Mesendoderm (in vitro differentiated cells): ENCODE measurements at regions not wholly inside any gene's neighbourhood (a gene's known extent, or its start where the extent isn't known, plus 50 kb on each side); places are given as distances from the start of the nearest gene placed in this dataset.

Source experiments
- DNase-seq: peaks from one replicate; pipeline ENCODE4 v3.0.0; 2013
- H2AK5ac ChIP-seq: 2 replicates; pipeline ENCODE4 v1.6.1; 2013; ENCODE audit warnings: low read length, inconsistent platforms
- H2BK120ac ChIP-seq: 2 replicates; pipeline ENCODE4 v1.6.1; 2013; ENCODE audit warnings: low read depth, mild to moderate bottlenecking, low read length, moderate library complexity, mixed read lengths
- H2BK15ac ChIP-seq: replicated peaks from 2 replicates; pipeline ENCODE4 v1.6.1; 2013; ENCODE audit warnings: low read depth, mild to moderate bottlenecking, moderate library complexity
- H2BK5ac ChIP-seq: 2 replicates; pipeline ENCODE4 v1.6.1; 2013; ENCODE audit warnings: low read length, inconsistent platforms
- H3K18ac ChIP-seq: 2 replicates; pipeline ENCODE4 v1.6.1; 2013; ENCODE audit warnings: mild to moderate bottlenecking, low read length, mixed read lengths
- H3K23ac ChIP-seq: one replicate; pipeline ENCODE4 v1.6.1; 2013; ENCODE audit warnings: low read length
- H3K27ac ChIP-seq: 2 replicates; pipeline ENCODE4 v1.5.1; 2013; ENCODE audit warnings: low read depth, mild to moderate bottlenecking, inconsistent platforms, low read length, moderate library complexity
- H3K27me3 ChIP-seq: 2 replicates; pipeline ENCODE4 v1.6.1; 2013; ENCODE audit warnings: low read length, control low read depth, mild to moderate bottlenecking, inconsistent platforms; ENCODE audit not compliant: insufficient read depth, poor library complexity
- H3K36me3 ChIP-seq: 2 replicates; pipeline ENCODE4 v1.6.1; 2013; ENCODE audit warnings: low read length, inconsistent platforms; ENCODE audit not compliant: control insufficient read depth, insufficient read depth
- H3K4ac ChIP-seq: one replicate; pipeline ENCODE4 v1.6.1; 2013; ENCODE audit warnings: low read depth, mild to moderate bottlenecking, low read length, moderate library complexity
- H3K4me1 ChIP-seq: 2 replicates; pipeline ENCODE4 v1.6.1; 2013; ENCODE audit warnings: low read depth, low read length, inconsistent platforms; ENCODE audit not compliant: control insufficient read depth
- H3K4me2 ChIP-seq: 2 replicates; pipeline ENCODE4 v1.6.1; 2013; ENCODE audit warnings: low read length
- H3K4me3 ChIP-seq: 2 replicates; pipeline ENCODE4 v1.5.1; 2013; ENCODE audit warnings: mild to moderate bottlenecking, low read length
- H3K56ac ChIP-seq: one replicate; pipeline ENCODE4 v1.6.1; 2013; ENCODE audit warnings: low read length
- H3K79me1 ChIP-seq: 2 replicates; pipeline ENCODE4 v1.6.1; 2013; ENCODE audit warnings: low read length, inconsistent platforms
- H3K79me2 ChIP-seq: 2 replicates; pipeline ENCODE4 v1.6.1; 2013; ENCODE audit warnings: mild to moderate bottlenecking, low read length; ENCODE audit not compliant: control insufficient read depth, insufficient read depth
- H3K9ac ChIP-seq: 2 replicates; pipeline ENCODE4 v1.6.1; 2013; ENCODE audit warnings: low read length, inconsistent platforms
- H4K5ac ChIP-seq: one replicate; pipeline ENCODE4 v1.6.1; 2013; ENCODE audit warnings: low read length
- H4K8ac ChIP-seq: one replicate; pipeline ENCODE4 v1.6.1; 2013; ENCODE audit warnings: low read depth, mild to moderate bottlenecking, control low read depth, low read length, moderate library complexity
- WGBS: extraction: QIAGEN DNeasy Blood & Tissue Kit; methylation state at CpG from one replicate; pipeline ENCODE4 v1.1.7; 2013; ENCODE audit warnings: low lambda C conversion rate, missing lambda C conversion rate; ENCODE audit not compliant: insufficient coverage; ENCODE audit errors: extremely low coverage; 5-methylcytosine and 5-hydroxymethylcytosine counted together

GRCh38 chr16:49024016-49024415 lies 257.6 kb downstream of the CBLN1 start:
- WGBS = no CpG with 5 or more reads among the region's 7 CpGs
- Histone ChIP-seq H3K79me2 (no peaks in the 10 kb centered on the region), H4K5ac (no peak overlapping the region)

DNA sequence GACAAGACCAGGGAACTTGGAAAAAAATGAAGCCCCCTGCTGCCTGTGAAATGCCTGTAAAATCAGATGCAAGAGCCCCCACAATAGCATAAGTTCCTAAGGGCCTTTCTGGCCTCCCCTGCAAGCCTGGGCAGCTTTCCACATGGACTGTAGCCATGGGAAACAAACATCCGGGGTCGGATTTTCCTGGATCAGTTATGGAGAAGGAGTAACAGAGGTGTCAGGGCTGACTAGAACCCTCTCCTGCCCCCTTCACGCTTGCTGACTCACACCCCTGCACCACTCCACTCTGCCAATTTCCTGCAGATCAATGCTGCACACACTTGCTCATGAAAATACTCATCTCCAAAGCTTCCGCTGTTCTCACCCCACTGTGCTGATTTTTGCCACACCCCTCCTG lies 258.6 kb downstream of the CBLN1 start:
- H3K23ac ChIP-seq = no peak overlapping the region
- no peaks in the 10 kb centered on the region for H3K79me2 ChIP-seq
- H2BK120ac ChIP-seq = no peak overlapping the region
- peaks cover 9% of the 10 kb centered on the region for H3K4me1 ChIP-seq
- no peak overlapping the region for H3K56ac ChIP-seq
- no peak for DNase-seq
- H4K8ac ChIP-seq = no peak overlapping the region
- no peaks in the 10 kb centered on the region for H3K27me3 ChIP-seq
- no peak overlapping the region for H3K27ac ChIP-seq
- H3K79me1 ChIP-seq = no peaks in the 10 kb centered on the region
- no peak overlapping the region for H2BK5ac ChIP-seq
- H2AK5ac ChIP-seq = no peak overlapping the region
- no peaks in the 10 kb centered on the region for H3K36me3 ChIP-seq
- H3K18ac ChIP-seq = no peak overlapping the region
- H3K4me2 ChIP-seq = no peak overlapping the region
- H4K5ac ChIP-seq = no peak overlapping the region
- H3K4me3 ChIP-seq = no peak overlapping the region
- WGBS = no CpG with 5 or more reads among the region's 4 CpGs
- no peak overlapping the region for H3K9ac ChIP-seq
- H3K4ac ChIP-seq = no peak overlapping the region
- H2BK15ac ChIP-seq = no peak overlapping the region

More at GRCh38 chr16:49024016-49024415, 257.6 kb downstream of the CBLN1 start:
- H3K23ac ChIP-seq = no peak overlapping the region
- no peak overlapping the region for H3K18ac ChIP-seq
- H3K4me1 ChIP-seq = peaks cover 9% of the 10 kb centered on the region
- no peaks in the 10 kb centered on the region for H3K36me3 ChIP-seq
- no peak overlapping the region for H2BK5ac ChIP-seq
- no peak overlapping the region for H2BK120ac ChIP-seq
- no peak for DNase-seq
- H2BK15ac ChIP-seq = no peak overlapping the region
- H3K79me1 ChIP-seq = no peaks in the 10 kb centered on the region
- no peak overlapping the region for H2AK5ac ChIP-seq
- no peak overlapping the region for H3K4ac ChIP-seq
- H3K9ac ChIP-seq = no peak overlapping the region
- no peak overlapping the region for H3K4me2 ChIP-seq
- no peak overlapping the region for H3K4me3 ChIP-seq
- H3K27me3 ChIP-seq = no peaks in the 10 kb centered on the region
- no peak overlapping the region for H4K8ac ChIP-seq
- H3K27ac ChIP-seq = no peak overlapping the region
- H3K56ac ChIP-seq = no peak overlapping the region

- Histone ChIP-seq H4K8ac (no peak overlapping the region), H2BK15ac (no peak overlapping the region), H3K79me1 (no peaks in the 10 kb centered on the region), H3K23ac (no peak overlapping the region), H3K27ac (no peak overlapping the region), H3K4me1 (peaks cover 9% of the 10 kb centered on the region), H3K36me3 (no peaks in the 10 kb centered on the region), H2BK120ac (no peak overlapping the region), H3K56ac (peak overlapping the region; percentile 27), H3K9ac (no peak overlapping the region), H3K27me3 (no peaks in the 10 kb centered on the region), H3K4me2 (no peak overlapping the region), H3K79me2 (no peaks in the 10 kb centered on the region), H3K4ac (no peak overlapping the region), H4K5ac (no peak overlapping the region), H2BK5ac (no peak overlapping the region), H2AK5ac (no peak overlapping the region), H3K18ac (no peak overlapping the region), H3K4me3 (no peak overlapping the region)
- no peak for DNase-seq
- WGBS = no CpG with 5 or more reads among the region's 12 CpGs
Measured at GRCh38 chr16:49022351-49022963, 259.2 kb downstream of the CBLN1 start.

DNA sequence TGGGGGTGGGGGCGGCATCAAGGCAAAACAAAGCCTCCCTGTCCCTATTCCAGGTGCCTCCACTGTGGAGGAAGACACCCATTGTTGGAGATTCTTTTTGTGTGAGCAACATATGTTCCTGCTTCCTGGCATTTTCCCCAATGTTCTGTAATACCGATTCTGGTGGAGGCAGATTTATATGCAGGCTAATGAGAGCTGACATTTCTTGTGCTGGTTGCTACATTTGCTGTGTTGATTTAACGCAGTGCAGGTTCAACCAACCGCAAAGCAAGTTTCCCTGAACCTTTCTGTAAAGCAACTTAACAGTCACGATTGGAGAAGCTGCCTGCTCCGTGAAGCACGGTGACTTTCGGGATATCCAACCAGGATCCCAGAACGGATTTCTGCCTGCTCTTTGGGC lies 260.5 kb downstream of the CBLN1 start:
- WGBS = no CpG with 5 or more reads among the region's 9 CpGs
- no peak overlapping the region for H3K4ac ChIP-seq

DNA sequence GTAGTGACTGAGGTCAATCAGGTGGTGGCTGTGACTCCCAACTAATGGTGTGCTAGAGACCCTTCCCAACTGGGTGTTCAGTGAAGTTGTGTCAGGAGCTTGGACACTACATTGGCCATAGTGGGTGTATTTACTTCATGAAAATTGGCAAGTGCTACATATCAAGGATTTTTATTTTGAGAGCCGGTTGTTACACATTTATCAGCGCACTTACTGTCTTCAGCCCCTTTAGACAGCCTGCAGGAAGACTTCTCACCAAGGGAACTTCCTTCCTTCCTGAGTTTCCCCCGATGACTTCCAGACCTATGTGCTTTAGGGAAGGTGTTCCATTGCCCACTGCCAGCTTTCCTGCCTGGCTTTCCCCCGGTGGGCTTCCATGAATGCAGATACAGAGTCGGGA lies 261.2 kb downstream of the CBLN1 start:
- Histone ChIP-seq H3K4me3 (no peak overlapping the region), H3K27ac (no peak overlapping the region), H2BK120ac (no peak overlapping the region), H3K36me3 (no peaks in the 10 kb centered on the region), H3K79me2 (no peaks in the 10 kb centered on the region), H3K18ac (no peak overlapping the region), H3K27me3 (no peaks in the 10 kb centered on the region), H3K4me1 (peaks cover 9% of the 10 kb centered on the region), H3K56ac (no peak overlapping the region), H2AK5ac (no peak overlapping the region), H3K23ac (no peak overlapping the region), H3K9ac (no peak overlapping the region), H4K8ac (no peak overlapping the region), H2BK5ac (no peak overlapping the region), H3K79me1 (no peaks in the 10 kb centered on the region), H3K4me2 (no peak overlapping the region), H2BK15ac (no peak overlapping the region), H4K5ac (no peak overlapping the region), H3K4ac (no peak overlapping the region)
- DNase-seq = no peak
- no CpG with 5 or more reads among the region's 5 CpGs for WGBS

More for the DNA sequence above, 260.5 kb downstream of the CBLN1 start:
- no peak for DNase-seq
- Histone ChIP-seq H3K79me1 (no peaks in the 10 kb centered on the region), H2BK120ac (no peak overlapping the region), H2BK15ac (no peak overlapping the region), H2AK5ac (no peak overlapping the region), H2BK5ac (no peak overlapping the region), H3K4me3 (no peak overlapping the region), H3K23ac (no peak overlapping the region), H3K56ac (no peak overlapping the region), H4K5ac (no peak overlapping the region), H4K8ac (no peak overlapping the region), H3K9ac (no peak overlapping the region), H3K18ac (no peak overlapping the region), H3K36me3 (no peaks in the 10 kb centered on the region), H3K27me3 (no peaks in the 10 kb centered on the region), H3K4me1 (peaks cover 9% of the 10 kb centered on the region), H3K79me2 (no peaks in the 10 kb centered on the region), H3K27ac (no peak overlapping the region), H3K4me2 (no peak overlapping the region)

DNA sequence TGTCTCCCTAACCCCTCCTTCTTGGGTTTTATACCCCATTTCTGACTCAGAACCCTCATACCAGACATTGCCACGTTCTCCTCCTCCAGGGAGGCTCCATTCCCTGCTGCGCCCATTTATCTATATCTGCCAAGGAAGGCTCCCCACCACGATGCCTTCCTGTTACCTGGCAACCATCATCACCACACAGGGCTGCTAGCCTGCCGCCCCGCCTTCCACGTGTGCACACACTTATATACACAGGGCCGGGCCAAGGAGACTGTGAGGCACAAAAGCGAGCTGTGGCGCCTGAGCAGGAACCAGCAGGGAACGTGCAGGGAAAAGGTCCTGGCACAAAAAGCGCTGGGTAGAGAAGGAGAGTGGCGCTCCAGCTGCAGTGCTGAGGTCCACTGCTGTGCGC lies 261.8 kb downstream of the CBLN1 start:
- H3K4me1 ChIP-seq = peaks cover 9% of the 10 kb centered on the region
- H3K4me2 ChIP-seq = no peak overlapping the region
- no peak overlapping the region for H3K56ac ChIP-seq
- H2BK120ac ChIP-seq = no peak overlapping the region
- no peak overlapping the region for H3K4me3 ChIP-seq
- H3K23ac ChIP-seq = no peak overlapping the region
- H3K36me3 ChIP-seq = no peaks in the 10 kb centered on the region
- no peak overlapping the region for H4K8ac ChIP-seq
- no peak overlapping the region for H2AK5ac ChIP-seq
- no peak overlapping the region for H3K9ac ChIP-seq
- no peaks in the 10 kb centered on the region for H3K27me3 ChIP-seq
- H2BK15ac ChIP-seq = no peak overlapping the region
- no peaks in the 10 kb centered on the region for H3K79me1 ChIP-seq
- H3K4ac ChIP-seq = no peak overlapping the region
- no peak overlapping the region for H3K27ac ChIP-seq
- no peak overlapping the region for H2BK5ac ChIP-seq
- no peak overlapping the region for H4K5ac ChIP-seq
- DNase-seq = no peak
- H3K18ac ChIP-seq = no peak overlapping the region
- H3K79me2 ChIP-seq = no peaks in the 10 kb centered on the region
- no CpG with 5 or more reads among the region's 13 CpGs for WGBS
